Epidermal melanocyte (primary cell): ENCODE measurements at regions not wholly inside any gene's neighbourhood (a gene's known extent, or its start where the extent isn't known, plus 50 kb on each side); places are given as distances from the start of the nearest gene placed in this dataset.
"Not testable (repeated sequence)": the region's sequence is repeated elsewhere in the genome, so short reads cannot be mapped to it uniquely, and the experiment has no call there.

Experiments used
- DNase-seq: peaks from one replicate; pipeline ENCODE4 v3.0.0; 2011; ENCODE audit warnings: low spot score; ENCODE audit not compliant: insufficient read length

DNA sequence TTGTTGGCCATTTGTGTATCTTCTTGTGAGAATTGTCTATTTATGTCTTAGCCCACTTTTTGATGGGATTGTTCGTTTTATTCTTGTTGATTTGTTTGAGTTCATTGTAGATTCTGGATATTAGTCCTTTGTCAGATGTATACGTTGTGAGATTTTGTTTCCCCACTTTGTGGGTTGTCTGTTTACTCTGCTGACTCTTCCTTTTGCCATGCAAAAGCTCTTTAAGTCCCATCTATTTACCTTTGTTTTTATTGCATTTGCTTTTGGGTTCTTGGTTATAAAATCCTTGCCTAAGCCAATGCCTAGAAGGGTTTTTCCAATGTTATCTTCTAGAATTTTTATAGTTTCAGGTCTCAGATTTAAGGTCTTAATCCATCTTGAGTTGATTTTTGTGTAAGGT, 193.1 kb upstream of the STAC start:
- not testable (repeated sequence) for DNase-seq

DNA sequence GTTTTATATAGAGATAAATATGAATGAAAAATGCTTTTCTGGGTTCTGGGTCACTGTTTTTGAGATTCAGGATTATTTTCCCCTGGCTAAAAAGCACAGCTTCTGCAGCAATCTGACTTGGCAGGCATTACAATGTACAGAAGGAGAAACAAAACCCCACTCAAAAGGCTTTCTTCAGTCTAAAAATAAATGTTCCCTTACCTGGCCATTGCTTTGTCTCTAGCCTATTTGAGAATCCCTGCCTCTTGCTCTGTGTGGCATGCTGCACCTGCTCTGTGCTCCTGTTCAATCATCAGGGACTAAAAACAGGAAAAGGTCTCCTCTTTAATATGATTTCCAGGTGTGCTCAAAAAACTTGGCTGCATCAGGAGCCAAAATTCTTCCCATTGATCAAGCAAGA, 187.4 kb upstream of the STAC start:
- no peak for DNase-seq

DNA sequence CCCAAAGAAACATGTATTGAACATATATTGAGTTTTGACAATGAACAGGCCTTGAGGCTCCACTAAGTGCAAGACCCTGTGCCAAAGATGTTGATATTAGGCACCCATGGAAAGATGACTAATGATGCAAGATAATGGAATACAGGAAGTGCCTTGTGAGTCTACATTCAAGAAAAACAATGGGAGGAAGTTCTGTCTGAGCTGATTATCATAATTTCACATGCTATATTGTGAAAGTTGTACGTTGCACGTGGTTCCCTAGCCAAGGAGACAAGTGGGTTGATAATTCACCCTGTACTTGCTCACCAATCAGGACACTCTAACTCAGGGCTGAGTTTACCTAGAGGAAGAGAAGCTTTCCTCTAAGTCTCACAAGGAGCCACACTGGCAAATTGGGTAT, 186.9 kb upstream of the STAC start:
- DNase-seq, result no peak

DNA sequence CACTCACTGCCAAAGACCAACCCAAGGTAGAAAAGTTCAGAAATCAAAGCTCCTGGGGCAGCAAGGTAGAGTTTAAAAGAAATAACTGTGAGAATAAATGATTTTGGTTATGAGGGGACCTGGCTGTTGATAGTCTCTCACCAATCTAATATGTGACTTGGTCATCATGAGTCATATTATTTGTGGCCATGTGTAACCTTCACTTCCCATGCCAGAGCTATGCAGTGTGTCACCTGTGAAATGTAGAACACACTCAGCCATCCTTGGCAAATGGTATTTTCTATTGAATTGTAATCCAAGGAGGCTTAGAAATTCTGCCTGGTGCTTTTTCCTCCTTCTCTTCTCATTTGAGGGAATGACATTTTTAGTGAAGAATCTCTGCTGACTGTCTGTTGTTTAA, 184.2 kb upstream of the STAC start:
- no peak for DNase-seq

GRCh38 chr3:36197151-36197550, 183.2 kb upstream of the STAC start:
- DNase-seq, result no peak

GRCh38 chr3:36201546-36201945, 178.8 kb upstream of the STAC start:
- DNase-seq, result no peak

DNA sequence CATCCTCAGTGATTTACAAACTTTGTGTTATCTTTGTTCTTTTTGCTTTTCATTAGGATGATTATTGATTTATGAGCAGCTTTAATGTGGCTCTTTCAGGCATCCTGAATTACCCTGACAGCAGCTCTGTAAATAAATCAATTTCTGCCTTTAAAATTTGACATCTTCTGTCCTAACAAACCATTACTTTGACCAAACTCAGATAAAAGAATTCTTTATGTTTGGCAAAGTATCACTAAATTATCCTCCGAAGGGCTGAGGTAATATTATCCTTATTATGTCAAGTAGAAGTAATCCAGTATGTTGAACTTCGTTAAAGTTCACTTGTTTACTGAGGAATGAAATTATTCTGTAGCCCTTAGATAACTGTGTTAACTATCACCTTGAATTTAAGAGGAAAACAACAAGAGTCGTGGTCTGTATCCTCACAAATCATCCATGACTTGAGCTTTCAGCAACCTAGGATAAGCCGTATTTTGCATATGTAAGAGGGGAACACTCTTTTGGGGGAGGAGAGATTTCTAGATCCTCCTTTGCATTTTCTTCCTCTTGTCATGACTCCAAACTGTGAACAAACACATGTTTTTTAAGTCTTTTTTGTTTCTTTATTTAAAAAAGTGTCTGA, 173.2 kb upstream of the STAC start:
- DNase-seq, result no peak

- DNase-seq, result no peak
Observed at GRCh38 chr3:36210840-36211651, 169.3 kb upstream of the STAC start.

- DNase-seq, result no peak
Observed at GRCh38 chr3:36211652-36211999, 168.7 kb upstream of the STAC start.

DNA sequence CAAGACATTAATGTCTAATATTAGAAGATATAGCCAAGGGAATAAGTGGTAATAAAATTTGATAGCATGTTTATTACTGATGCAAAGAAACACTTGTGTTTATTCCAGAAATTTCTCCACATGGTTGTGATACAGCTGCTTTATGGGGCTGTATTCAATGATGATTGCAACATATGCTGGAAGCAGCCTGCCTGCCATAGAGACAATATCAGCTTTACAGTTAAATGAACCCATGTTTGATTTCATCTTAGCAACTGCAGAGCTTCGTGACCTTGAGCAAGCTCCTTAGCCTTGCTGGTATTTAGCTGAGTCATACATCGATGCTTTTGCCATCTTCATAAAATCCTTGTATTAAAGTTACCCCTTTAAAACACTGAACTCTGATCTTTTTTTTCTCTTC, 168.1 kb upstream of the STAC start:
- DNase-seq, result no peak

- DNase-seq, result no peak
Observed at GRCh38 chr3:36214460-36214859, 165.8 kb upstream of the STAC start.

DNA sequence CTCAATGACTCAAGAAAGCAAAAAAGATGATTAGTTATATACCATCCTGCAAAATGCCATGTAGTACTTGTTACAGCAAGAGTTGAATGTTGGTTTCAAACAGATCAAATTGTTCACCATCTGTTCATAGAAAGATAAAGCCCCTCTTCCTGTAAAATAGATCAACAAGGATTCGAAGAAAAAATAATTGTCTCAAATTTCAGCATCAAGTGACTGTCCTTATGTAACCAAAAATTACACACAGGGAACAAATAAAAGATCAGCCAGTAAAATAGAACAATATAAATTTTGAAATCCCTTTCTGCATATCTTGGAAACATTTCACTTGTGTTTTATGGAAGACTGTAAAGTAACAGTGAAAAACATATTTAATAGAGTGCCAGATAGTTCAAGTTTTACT, 165.1 kb upstream of the STAC start:
- DNase-seq, result no peak

DNA sequence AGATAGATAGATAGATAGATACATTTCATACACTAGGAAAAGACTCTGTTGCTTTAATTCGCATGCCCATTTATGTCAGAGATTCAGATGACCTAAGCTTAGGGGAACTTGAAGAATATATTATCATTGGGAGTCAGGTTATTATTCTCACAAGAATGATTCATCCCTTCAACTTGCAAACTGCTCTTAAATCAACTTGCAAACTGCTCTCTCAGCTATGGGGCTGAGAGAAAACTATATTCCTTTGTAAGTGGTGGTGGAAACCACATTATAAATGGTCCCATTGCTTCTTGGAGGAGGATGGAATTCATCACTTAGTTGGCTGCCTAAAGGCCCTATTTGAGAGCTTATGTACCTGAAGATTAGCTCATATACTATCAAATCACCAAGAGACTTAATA, 160.9 kb upstream of the STAC start:
- no peak for DNase-seq

GRCh38 chr3:36220173-36220572, 160.1 kb upstream of the STAC start:
- DNase-seq, result no peak

- DNase-seq, result no peak
Observed at GRCh38 chr3:36221975-36222374, 158.3 kb upstream of the STAC start.

- DNase-seq, result no peak
Observed at GRCh38 chr3:36227980-36228379, 152.3 kb upstream of the STAC start.

DNA sequence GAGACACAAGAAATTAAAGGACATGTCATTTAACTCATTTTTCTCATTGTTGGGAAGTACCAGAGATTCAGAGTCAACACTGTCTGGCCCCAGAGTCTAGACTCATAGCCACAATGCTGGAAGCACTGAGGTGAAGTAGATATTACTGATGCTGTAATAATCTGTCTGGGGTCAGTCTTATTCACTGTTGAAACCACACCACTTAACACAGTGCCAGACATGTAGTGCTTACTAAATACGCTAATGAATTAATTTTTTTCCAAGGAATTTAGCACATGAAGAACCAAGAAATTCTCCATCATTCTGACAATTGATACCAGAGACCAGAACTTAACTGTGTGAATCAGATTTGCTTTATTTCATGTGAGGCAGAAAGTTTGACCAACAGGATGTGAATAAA, 150.8 kb upstream of the STAC start:
- DNase-seq, result no peak

GRCh38 chr3:36232797-36233489, 147.4 kb upstream of the STAC start:
- no peak for DNase-seq

DNA sequence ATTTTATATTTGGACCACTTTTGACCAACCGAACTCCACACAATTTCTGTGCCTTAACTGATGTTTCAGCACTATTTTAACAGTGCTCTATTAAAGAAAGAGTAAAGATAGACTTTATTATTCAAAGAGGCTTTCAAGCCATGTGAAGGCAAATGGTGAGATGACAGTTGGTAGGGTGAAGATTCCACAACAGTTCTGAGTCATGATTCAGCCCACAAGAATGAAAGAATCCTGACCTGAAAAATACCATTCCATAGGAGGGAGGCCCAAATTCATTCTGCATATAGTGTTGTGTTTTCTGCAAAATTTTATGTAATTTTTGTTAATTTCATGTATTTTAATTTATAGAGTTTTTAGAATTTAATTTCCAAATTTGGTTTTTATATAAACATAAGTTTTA, 135.6 kb upstream of the STAC start:
- no peak for DNase-seq

DNA sequence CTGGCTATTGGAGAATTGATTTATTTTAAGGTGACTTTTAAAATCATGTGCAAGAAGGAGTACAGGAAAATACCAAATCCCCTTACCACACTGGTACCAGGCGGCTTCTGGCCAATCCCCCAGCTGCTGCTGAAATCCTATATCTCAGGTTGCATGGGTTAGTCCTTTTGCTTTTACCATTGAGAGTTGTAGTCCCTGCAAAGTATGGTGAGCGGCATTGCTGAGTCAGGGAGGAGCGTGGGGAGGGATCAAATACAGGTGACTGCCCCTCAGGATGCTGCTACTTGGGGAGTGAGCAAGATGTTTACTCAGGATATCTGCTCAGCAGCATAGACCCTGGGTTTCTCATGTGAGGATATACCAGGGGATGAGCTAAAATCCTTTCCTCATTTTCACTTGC, 131.9 kb upstream of the STAC start:
- DNase-seq, result no peak

- DNase-seq, result no peak
Observed at GRCh38 chr3:36250191-36250590, 130.1 kb upstream of the STAC start.

DNA sequence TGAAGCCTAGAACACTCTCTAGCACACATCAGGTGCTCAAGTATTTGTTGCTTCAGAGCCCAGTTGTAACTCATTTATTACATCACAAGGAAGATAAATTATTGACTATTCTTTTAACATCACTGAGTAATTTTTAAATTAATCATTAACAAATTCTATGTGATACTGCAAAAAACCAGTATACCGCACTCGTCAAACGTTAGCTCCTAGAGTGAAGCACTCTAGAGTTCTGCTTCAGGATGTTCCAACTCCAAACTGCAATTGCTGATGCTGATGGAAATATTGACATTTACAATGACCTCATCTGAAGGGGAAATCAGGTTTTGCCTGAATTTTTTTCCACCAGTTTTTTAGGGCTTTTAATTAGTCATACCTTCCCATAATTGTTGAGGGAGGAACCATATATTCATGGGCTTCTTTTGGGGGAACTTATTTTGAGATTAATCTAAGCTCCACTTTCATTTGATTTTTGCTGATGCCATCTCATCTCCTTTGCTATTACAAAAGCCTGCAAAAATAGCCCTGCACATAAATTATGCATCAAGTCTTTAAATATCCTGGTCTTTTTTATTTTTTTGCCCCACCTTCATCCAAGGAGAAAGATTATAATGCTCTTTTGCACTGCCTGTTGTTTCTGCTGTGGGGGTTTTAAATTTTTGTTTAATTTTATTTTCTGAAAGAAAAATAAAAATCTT, 123.0 kb upstream of the STAC start:
- DNase-seq, result no peak
